ENCODE measurements at regions not wholly inside any gene's neighbourhood (a gene's known extent, or its start where the extent isn't known, plus 50 kb on each side); places are given as distances from the start of the nearest gene placed in this dataset.
A peak's percentile ranks its signal among the peaks of the same experiment; 100 is the strongest.
"Not testable (repeated sequence)": the region's sequence is repeated elsewhere in the genome, so short reads cannot be mapped to it uniquely, and the experiment has no call there.

DNA sequence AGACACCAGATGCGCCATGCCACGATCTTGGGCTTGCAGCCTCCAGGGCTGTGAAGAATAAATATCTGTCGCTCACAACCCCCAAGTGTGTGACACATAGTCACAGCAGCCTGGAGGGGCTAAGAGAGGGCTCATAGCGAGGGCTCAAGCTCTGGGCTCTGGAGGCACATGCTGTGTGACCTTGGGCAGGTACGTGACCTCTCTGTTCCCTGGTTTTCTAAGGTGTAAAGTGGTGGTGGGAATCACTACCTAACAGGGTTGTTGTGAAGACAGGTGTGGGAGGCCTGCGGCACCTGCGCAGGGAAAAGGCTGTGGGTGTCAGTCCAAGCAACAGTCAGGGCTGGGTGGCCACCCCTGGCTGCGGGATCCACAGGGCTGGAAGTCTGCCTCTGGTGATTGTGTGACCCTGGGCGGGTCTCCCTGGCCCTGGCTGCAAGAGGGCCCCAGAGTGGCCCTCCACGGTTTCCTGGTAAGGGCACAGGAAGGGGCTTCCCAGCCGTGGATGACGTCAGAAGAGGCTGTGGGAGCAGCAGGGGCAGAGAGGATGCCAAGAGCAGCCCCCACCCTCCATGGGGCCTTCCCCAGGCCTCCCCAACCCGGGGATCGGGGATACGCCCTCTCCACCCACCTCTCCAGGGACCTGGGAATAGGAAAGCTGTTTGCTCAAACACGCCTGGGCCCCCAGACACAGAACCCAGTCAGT lies 218.8 kb upstream of the SGCG start:
- Histone ChIP-seq H3K4me3 (no peak overlapping the region), H3K27ac (peak overlapping the region in 2 of 11 experiments; percentile 8 to 16; a peak in 1 of 22 replicates), H3K9me3 (replicated peaks in 1 of 11) (no peaks in the 10 kb centered on the region; a peak in 1 of 22 replicates), H3K4me2 (peak overlapping the region in 2 of 11 experiments; percentile 33 to 44; a peak in 3 of 22 replicates), H4K20me1 (no peaks in the 10 kb centered on the region), H3K36me3 (no peaks in the 10 kb centered on the region), H3K4me1 (peaks cover 0 to 16% (median 0%) of the 10 kb centered on the region in 10 experiments; a peak in 2 of 20 replicates), H3K9ac (no peak overlapping the region), H3K27me3 (no peaks in the 10 kb centered on the region)
- TF ChIP-seq Cebpa-rat (IDR thresholded peaks at IDR 0.05) = no peak

DNA sequence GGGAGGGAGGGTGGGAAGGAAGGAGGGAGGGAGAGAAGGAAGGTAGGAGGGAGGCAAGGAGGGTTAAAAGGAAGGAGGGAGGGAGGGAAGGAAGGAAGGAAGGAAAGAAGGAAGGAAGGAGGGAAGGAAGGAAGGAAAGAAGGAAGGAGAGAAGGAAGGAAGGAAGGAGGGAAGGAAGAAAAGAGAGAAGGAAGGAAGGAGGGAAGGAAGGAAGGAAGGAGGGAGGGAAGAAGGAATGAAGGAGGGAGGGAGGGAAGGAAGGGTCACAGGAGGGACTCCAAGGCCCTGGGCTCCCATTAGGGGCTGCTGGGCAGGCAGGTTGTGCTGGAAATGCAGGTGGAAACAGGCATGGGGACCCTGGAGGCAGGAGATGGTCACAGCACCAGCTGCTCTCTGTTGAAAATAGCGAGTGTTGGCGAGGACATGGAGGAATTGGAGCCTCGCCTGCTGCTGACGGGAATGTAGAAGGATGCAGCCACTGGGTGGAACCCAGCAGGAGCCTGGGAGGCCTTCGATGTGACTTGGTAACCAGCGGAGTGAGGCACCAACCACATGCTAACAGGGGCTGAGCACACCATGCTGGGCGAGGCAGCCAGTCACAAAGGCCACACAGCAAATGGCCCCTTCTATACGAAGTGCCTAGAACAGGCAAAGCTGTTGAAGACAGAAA lies 217.3 kb upstream of the SGCG start:
- H3K36me3 ChIP-seq = not testable (repeated sequence)

DNA sequence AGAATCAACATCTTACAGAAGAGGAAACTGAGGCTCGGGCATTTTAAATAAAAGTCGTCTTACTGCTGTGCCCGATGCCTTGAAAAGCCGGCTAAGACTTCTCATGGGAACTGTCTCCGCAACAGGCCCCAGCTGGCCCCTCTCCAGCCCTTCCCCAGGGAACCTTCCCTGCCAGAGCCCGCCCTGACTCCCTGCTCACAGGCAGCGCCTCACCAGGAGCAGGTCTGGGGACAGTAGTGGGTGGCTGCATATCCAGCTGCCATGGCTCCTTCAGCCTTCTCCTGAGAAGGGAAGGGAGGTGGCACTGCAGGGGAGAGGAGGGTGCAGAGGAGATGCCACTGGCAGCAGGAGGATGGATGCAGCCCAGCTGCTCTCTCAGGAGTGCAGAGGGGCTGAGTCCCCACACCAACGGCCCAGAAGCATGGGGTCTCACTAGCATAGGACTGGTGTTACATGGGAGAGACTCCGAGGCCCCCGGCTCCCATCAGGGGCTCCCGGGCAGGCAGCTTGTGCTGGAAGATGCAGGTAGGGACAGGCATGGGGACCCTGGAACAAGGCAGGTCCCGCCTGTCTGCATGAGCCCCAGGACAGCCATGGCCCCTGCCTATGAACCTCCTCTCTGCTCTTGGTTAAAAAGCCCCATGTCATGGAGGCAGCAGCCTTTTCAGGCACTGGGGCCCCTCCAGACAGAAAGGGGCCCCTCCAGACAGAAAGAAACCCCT lies 216.4 kb upstream of the SGCG start:
- Histone ChIP-seq H3K4me2 (no peak overlapping the region), H3K9me3 (replicated peaks in 1 of 11) (no peaks in the 10 kb centered on the region; a peak in 1 of 22 replicates)

More for the DNA sequence above, 217.3 kb upstream of the SGCG start:
- H3K27ac ChIP-seq; H3K9ac ChIP-seq; H3K27me3 ChIP-seq; H4K20me1 ChIP-seq; H3K9me3 ChIP-seq (replicated peaks in 1 of 11); H3K4me3 ChIP-seq; H3K4me2 ChIP-seq: not testable (repeated sequence)
- peaks cover 0 to 16% (median 3%) of the 10 kb centered on the region in 10 experiments; a peak in 4 of 20 replicates for H3K4me1 ChIP-seq

DNA sequence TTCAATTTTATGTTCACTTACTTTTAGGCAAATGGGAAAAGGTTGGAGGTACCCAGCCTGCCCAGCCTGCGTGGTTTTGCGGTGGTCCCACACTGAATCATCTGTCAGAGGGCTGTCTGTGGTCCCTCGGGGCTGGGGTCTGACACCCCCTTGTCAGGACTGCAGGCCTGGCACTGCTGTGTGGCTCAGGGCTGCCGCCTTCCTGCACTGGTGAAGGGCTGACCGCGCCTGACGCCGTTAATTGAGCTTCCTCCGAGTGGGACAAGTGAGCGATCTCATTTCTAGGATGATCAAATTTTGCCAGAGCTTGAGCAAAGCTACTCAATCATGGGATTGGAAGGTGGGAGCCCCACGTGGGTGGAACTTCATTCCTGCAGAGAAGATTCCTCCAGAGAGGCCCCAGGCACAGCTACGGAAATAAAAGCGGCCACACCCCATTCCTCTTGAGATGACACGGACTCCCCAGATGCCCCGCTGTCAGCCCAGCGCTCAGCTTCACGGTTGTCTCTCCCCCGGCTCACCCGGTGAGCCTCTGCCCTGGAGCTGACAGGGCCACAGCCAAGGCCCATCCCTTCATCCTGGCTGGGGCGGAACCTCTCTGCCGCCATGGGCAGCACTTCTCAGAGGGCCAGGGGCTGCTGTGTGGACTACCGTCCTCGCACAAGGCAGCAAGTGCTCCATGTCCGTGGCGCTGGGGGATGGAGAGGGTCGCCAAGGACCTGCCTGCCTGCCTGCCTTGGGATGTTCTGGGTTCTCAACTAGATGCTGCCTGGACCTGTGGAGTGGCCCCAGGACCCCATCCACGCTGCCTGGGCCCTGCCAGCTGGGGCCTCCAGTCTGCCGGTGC lies 215.5 kb upstream of the SGCG start:
- not testable (repeated sequence) for H3K27me3 ChIP-seq; H3K4me2 ChIP-seq; H3K4me3 ChIP-seq; H3K9ac ChIP-seq; H3K9me3 ChIP-seq (replicated peaks in 1 of 11); H3K27ac ChIP-seq; H3K36me3 ChIP-seq; H4K20me1 ChIP-seq
- peaks cover 0 to 20% (median 6%) of the 10 kb centered on the region in 10 experiments; a peak in 5 of 20 replicates for H3K4me1 ChIP-seq

More for the DNA sequence above, 216.4 kb upstream of the SGCG start:
- no peak overlapping the region for H3K27ac ChIP-seq
- no peak overlapping the region for H3K9ac ChIP-seq
- TF ChIP-seq Cebpa-rat (IDR thresholded peaks at IDR 0.05) = no peak
- H3K27me3 ChIP-seq = no peaks in the 10 kb centered on the region
- no peaks in the 10 kb centered on the region for H4K20me1 ChIP-seq
- H3K4me1 ChIP-seq = peaks cover 0 to 20% (median 5%) of the 10 kb centered on the region in 10 experiments; a peak in 5 of 20 replicates
- no peaks in the 10 kb centered on the region for H3K36me3 ChIP-seq
- H3K4me3 ChIP-seq = no peak overlapping the region

DNA sequence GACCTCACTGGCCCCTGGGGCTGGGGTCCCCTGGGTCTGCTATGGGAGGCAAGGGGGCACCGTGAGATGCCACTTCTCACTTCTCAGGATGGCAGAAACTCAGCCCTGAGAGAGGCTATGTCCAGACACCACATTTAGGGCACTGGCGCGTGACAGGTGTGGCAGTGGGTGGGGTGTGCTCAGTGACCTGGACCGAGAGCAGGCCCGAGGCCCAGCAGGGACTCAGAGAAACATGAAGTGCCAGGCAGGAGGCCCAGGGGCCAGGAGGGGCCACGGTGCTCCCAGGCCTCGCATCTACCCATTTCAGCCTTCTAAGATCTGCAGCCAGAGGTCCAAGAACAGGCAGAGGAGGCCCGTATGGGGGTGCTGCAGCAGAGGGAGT lies 214.9 kb upstream of the SGCG start:
- not testable (repeated sequence) for H3K27ac ChIP-seq; H3K36me3 ChIP-seq; H3K4me2 ChIP-seq; H3K4me3 ChIP-seq; H3K9me3 ChIP-seq (replicated peaks in 1 of 11); H4K20me1 ChIP-seq; H3K27me3 ChIP-seq; H3K9ac ChIP-seq
- H3K4me1 ChIP-seq = peaks cover under 1 to 18% (median 9%) of the 10 kb centered on the region in 10 experiments; a peak in 14 of 20 replicates

DNA sequence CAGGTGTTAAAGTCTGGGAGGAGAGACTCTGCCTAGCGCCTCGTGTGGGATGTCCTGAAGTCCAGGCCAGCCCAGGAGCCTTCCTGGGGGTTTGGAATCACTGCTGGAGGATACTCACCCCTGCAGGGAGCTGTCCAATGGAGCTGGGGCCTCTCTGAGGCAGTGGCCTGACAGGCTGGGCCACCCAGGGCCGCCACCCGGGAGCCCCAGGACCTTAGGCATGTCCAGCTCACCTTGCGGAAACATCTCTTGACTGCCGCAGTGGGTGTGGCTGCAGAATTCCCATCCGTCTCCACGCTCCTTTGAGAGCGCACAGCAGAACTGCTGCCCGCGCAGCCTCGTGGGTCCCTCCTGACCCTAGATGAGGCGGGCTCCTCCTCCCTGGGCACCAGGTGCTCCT lies 214.0 kb upstream of the SGCG start:
- H3K27me3 ChIP-seq, H3K27ac ChIP-seq, H3K9ac ChIP-seq, H3K36me3 ChIP-seq, H4K20me1 ChIP-seq, H3K4me2 ChIP-seq, H3K4me3 ChIP-seq: not testable (repeated sequence)
- Histone ChIP-seq H3K9me3 (replicated peaks in 1 of 11) (peaks cover 0 to 14% (median 10%) of the 10 kb centered on the region in 11 experiments; a peak in 15 of 22 replicates), H3K4me1 (peaks cover 4 to 20% (median 10%) of the 10 kb centered on the region in 10 experiments; a peak in 16 of 20 replicates)

DNA sequence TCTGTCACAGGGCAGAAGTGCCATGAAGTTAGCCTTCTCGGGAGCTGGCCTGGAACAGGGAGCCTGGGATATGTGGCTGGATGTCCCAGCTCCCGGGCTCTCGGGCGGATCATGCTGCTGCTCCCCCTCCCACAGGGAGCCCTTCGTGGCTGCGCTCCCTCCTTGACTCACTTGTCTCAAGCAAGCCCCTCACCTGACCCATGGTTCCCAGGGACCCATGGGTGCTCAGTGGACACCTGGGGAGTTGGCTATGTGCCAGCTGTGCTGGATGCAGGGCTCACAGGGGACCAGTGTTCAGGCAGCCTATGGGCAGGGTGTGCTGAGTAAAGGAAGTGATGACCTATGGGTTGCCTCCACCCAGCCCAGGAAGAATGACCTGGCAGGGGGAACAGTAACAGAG lies 213.1 kb upstream of the SGCG start:
- Histone ChIP-seq H4K20me1 (no peaks in the 10 kb centered on the region), H3K4me3 (no peak overlapping the region), H3K9me3 (replicated peaks in 1 of 11) (peaks cover 0 to 17% (median 11%) of the 10 kb centered on the region in 11 experiments; a peak in 15 of 22 replicates), H3K4me2 (peak overlapping the region in 1 of 11 experiments; percentile 12; a peak in 2 of 22 replicates), H3K27ac (no peak overlapping the region), H3K4me1 (peaks cover 0 to 20% (median 10%) of the 10 kb centered on the region in 10 experiments; a peak in 15 of 20 replicates), H3K9ac (no peak overlapping the region), H3K27me3 (no peaks in the 10 kb centered on the region), H3K36me3 (no peaks in the 10 kb centered on the region)
- no peak for TF ChIP-seq Cebpa-rat (IDR thresholded peaks at IDR 0.05)

DNA sequence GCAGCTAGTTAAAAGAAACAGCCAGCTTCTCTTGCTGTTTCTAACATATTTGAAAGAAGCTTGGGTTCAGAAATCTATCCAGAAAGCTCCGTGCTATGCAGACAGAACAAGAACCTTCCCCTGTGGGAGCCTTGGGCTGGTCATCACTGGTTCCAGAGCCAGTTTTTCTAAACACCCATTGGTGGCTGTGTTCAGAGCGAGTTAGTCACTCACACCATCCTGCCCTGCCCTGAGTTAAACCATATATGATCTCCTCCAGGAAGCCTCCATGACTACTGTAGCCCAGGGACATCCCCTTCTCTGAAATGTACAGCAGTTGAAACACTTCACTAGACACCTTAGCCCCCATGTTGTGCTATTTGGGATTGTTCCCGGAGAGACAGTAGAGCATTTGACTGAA lies 200.8 kb upstream of the SGCG start:
- no peaks in the 10 kb centered on the region for H3K36me3 ChIP-seq
- TF ChIP-seq Cebpa-rat (IDR thresholded peaks at IDR 0.05) = no peak
- H3K27me3 ChIP-seq = no peaks in the 10 kb centered on the region
- H3K4me3 ChIP-seq = no peak overlapping the region
- no peak overlapping the region for H3K9ac ChIP-seq
- H3K27ac ChIP-seq = no peak overlapping the region
- H3K9me3 ChIP-seq (replicated peaks in 1 of 11) = peaks cover 23 to 36% (median 27%) of the 10 kb centered on the region in 11 experiments
- no peaks in the 10 kb centered on the region for H3K4me1 ChIP-seq
- H3K4me2 ChIP-seq = no peak overlapping the region
- no peaks in the 10 kb centered on the region for H4K20me1 ChIP-seq

DNA sequence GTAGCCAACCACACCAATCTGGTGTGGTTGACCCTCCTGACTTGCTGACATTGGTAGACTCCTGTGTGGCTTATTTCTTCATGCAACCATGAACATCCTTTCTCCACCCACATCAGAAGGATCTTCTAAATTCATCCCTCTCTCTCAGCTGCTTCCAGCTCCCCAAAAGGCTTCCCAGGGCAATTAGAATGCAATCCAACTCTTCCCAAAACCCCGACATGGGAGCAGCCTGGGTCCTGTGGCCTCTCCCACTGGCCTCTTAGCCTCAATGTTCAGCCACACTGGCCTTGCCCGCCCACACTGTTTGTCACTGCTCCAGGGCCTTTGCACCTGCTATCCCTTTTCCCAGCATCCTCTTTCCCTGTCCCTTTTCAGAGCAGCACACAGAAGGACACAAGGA lies 199.8 kb upstream of the SGCG start:
- Histone ChIP-seq H3K36me3 (no peaks in the 10 kb centered on the region), H3K9ac (no peak overlapping the region), H3K27me3 (no peaks in the 10 kb centered on the region), H3K27ac (no peak overlapping the region), H3K4me3 (no peak overlapping the region), H3K4me1 (no peaks in the 10 kb centered on the region), H4K20me1 (no peaks in the 10 kb centered on the region), H3K4me2 (no peak overlapping the region; a peak in 1 of 22 replicates), H3K9me3 (replicated peaks in 1 of 11) (peaks cover 23 to 46% (median 33%) of the 10 kb centered on the region in 11 experiments)
- no peak for TF ChIP-seq Cebpa-rat (IDR thresholded peaks at IDR 0.05)

Measured in BLaER1 treated with 17β-estradiol and CSF1 and Interleukin-3, amounts not matched to agents 10 nM and 100 nM (cell line).